ENCODE measurements at regions not wholly inside any gene's neighbourhood (a gene's known extent, or its start where the extent isn't known, plus 50 kb on each side); places are given as distances from the start of the nearest gene placed in this dataset.

GRCh38 chr14:56889705-56890104 is 79.4 kb upstream of the OTX2 start (continued):
- no peak for TF ChIP-seq STAT6 (CRISPR knock-in tag; conservative IDR thresholded peaks at IDR 0.05; ENCODE audit: low read depth)

GRCh38 chr14:56888274-56888673 is 78.0 kb upstream of the OTX2 start:
- Mint-ChIP-seq H3K4me1 (peaks cover 65% of the 10 kb centered on the region), H3K4me3 (no peak overlapping the region), H3K27me3 (ENCODE audit: low read depth) (peaks cover 95% of the 10 kb centered on the region), H3K27ac (no peak overlapping the region), H3K9me3 (no peaks in the 10 kb centered on the region), H3K36me3 (no peaks in the 10 kb centered on the region)
- CTCF ChIA-PET, result interaction anchor here (1.1 to 1.6 kb wide), 2 partner anchors 11 to 14 kb away, joined by 4 to 5 read pairs; no protein-coding TSS in a partner anchor
- POLR2A ChIA-PET, result interaction anchor here (0.5 kb wide), 1 partner anchor 15 kb away, joined by 3 read pairs; no protein-coding TSS in a partner anchor
- TF ChIP-seq TEAD1 (CRISPR knock-in tag; IDR thresholded peaks at IDR 0.05), result no peak
- TF ChIP-seq PRDM15 (CRISPR knock-in tag; IDR thresholded peaks at IDR 0.05), result no peak
- TF ChIP-seq CREM (CRISPR knock-in tag; IDR thresholded peaks at IDR 0.05), result no peak
- TF ChIP-seq HMGXB4 (CRISPR knock-in tag; IDR thresholded peaks at IDR 0.05), result no peak
- TF ChIP-seq MYBL2 (CRISPR knock-in tag; IDR thresholded peaks at IDR 0.05), result no peak
- TF ChIP-seq ZNF263 (CRISPR knock-in tag; IDR thresholded peaks at IDR 0.05; ENCODE audit: low read depth), result no peak
- no peak for TF ChIP-seq JUN (CRISPR knock-in tag; IDR thresholded peaks at IDR 0.05)
- TF ChIP-seq CBFB (CRISPR knock-in tag; IDR thresholded peaks at IDR 0.05; ENCODE audit: low read depth), result no peak
- no peak for TF ChIP-seq MLX (CRISPR knock-in tag; IDR thresholded peaks at IDR 0.05)
- TF ChIP-seq ZNF532 (CRISPR knock-in tag; IDR thresholded peaks at IDR 0.05; ENCODE audit: borderline replicate concordance), result no peak
- TF ChIP-seq SMAD3 (CRISPR knock-in tag; IDR thresholded peaks at IDR 0.05; ENCODE audit: borderline replicate concordance), result no peak
- TF ChIP-seq CDX4 (CRISPR knock-in tag; IDR thresholded peaks at IDR 0.05; ENCODE audit: borderline replicate concordance), result no peak
- no peak for TF ChIP-seq RELA (CRISPR knock-in tag; IDR thresholded peaks at IDR 0.05; ENCODE audit: borderline replicate concordance)
- no peak for DNase-seq (ENCODE audit: low spot score)
- peak; percentile 47 for ATAC-seq

All from WTC11 (cell line).